Activated CD8-positive, alpha-beta memory T cell treated with anti-CD3 and anti-CD28 coated beads for 24 hours (primary cell): ENCODE measurements at regions not wholly inside any gene's neighbourhood (a gene's known extent, or its start where the extent isn't known, plus 50 kb on each side); places are given as distances from the start of the nearest gene placed in this dataset.
"Not testable (repeated sequence)": the region's sequence is repeated elsewhere in the genome, so short reads cannot be mapped to it uniquely, and the experiment has no call there.

ENCODE experiments used
- DNase-seq: peaks from one replicate; pipeline ENCODE4 v3.0.0-alpha.2; 2020

GRCh38 chr2:82345910-82346309 is 2041.4 kb upstream of the LRRTM1 start:
- DNase-seq = no peak

- DNase-seq = no peak
Measured at GRCh38 chr2:82344670-82345069, 2040.1 kb upstream of the LRRTM1 start.

- DNase-seq = no peak
Measured at GRCh38 chr2:82342356-82342755, 2037.8 kb upstream of the LRRTM1 start.

- DNase-seq = no peak
Measured at GRCh38 chr2:82340578-82341053, 2036.1 kb upstream of the LRRTM1 start.

GRCh38 chr2:82339805-82340204 is 2035.3 kb upstream of the LRRTM1 start:
- DNase-seq = no peak

GRCh38 chr2:82333697-82334096 is 2029.1 kb upstream of the LRRTM1 start:
- DNase-seq = no peak

GRCh38 chr2:82330155-82330554 is 2025.6 kb upstream of the LRRTM1 start:
- no peak for DNase-seq

GRCh38 chr2:82326180-82326767 is 2021.7 kb upstream of the LRRTM1 start:
- DNase-seq = not testable (repeated sequence)

GRCh38 chr2:82320296-82320695 is 2015.7 kb upstream of the LRRTM1 start:
- DNase-seq = no peak

GRCh38 chr2:82317012-82317411 is 2012.5 kb upstream of the LRRTM1 start:
- DNase-seq = no peak

- DNase-seq = no peak
Measured at GRCh38 chr2:82316586-82316985, 2012.0 kb upstream of the LRRTM1 start.

- no peak for DNase-seq
Measured at GRCh38 chr2:82314836-82315472, 2010.4 kb upstream of the LRRTM1 start.

GRCh38 chr2:82307511-82307910 is 2003.0 kb upstream of the LRRTM1 start:
- DNase-seq = no peak

GRCh38 chr2:82301506-82301905 is 1997.0 kb upstream of the LRRTM1 start:
- DNase-seq = no peak

- no peak for DNase-seq
Measured at GRCh38 chr2:82289446-82289845, 1984.9 kb upstream of the LRRTM1 start.

GRCh38 chr2:82283075-82283474 is 1978.5 kb upstream of the LRRTM1 start:
- no peak for DNase-seq

- no peak for DNase-seq
Measured at GRCh38 chr2:82282111-82282882, 1977.7 kb upstream of the LRRTM1 start.

- DNase-seq = no peak
Measured at GRCh38 chr2:82279367-82279766, 1974.8 kb upstream of the LRRTM1 start.

- DNase-seq = no peak
Measured at GRCh38 chr2:82278416-82278815, 1973.9 kb upstream of the LRRTM1 start.

- DNase-seq = no peak
Measured at GRCh38 chr2:82275599-82275998, 1971.0 kb upstream of the LRRTM1 start.

- DNase-seq = no peak
Measured at GRCh38 chr2:82268446-82268845, 1963.9 kb upstream of the LRRTM1 start.

GRCh38 chr2:82260521-82260920 is 1956.0 kb upstream of the LRRTM1 start:
- no peak for DNase-seq

- DNase-seq = no peak
Measured at GRCh38 chr2:82259551-82259950, 1955.0 kb upstream of the LRRTM1 start.
